K562 (cell line): ENCODE measurements at regions not wholly inside any gene's neighbourhood (a gene's known extent, or its start where the extent isn't known, plus 50 kb on each side); places are given as distances from the start of the nearest gene placed in this dataset.

Source experiments
- BRD4 ChIP-seq: fragments of 200-600 bp; sonication (generic); IDR thresholded peaks from 2 replicates; pipeline ENCODE4 v1.6.1; 2017; ENCODE audit warnings: inconsistent platforms
- CBX2 ChIP-seq: fragments of 200-600 bp; sonication (generic); IDR thresholded peaks from one replicate; pipeline ENCODE4 v1.6.1; 2012; ENCODE audit warnings: mild to moderate bottlenecking, low read length, inconsistent platforms; ENCODE audit not compliant: insufficient read depth, poor library complexity, severe bottlenecking
- CBX3 ChIP-seq, 2 experiments: IDR thresholded peaks; 1 replicate in 1 of 2; 2 replicates in 1 of 2; pipeline ENCODE4 v1.6.1; 2012; ENCODE audit warnings: inconsistent platforms in 2 of 2, low read length in 2 of 2, borderline replicate concordance in 1 of 2, control low read depth in 1 of 2
- HMGN3 ChIP-seq: IDR thresholded peaks from 2 replicates; pipeline ENCODE4 v1.6.1; 2011; ENCODE audit warnings: borderline replicate concordance, low read depth, mild to moderate bottlenecking, mixed read lengths, low read length; ENCODE audit not compliant: insufficient read length; ENCODE audit errors: extremely low read depth
- POLR2AphosphoS5 ChIP-seq: IDR thresholded peaks from 2 replicates; pipeline ENCODE4 v1.6.1; 2011; ENCODE audit warnings: mild to moderate bottlenecking, low read depth, low read length, moderate library complexity; ENCODE audit not compliant: control insufficient read depth, insufficient read depth
- ZFP1 ChIP-seq: fragments of 450-650 bp; formaldehyde crosslinking; IDR thresholded peaks from 2 replicates; pipeline ENCODE4 v1.4.0; 2020; ENCODE audit warnings: mild to moderate bottlenecking, mixed read lengths
- ZNF140 ChIP-seq: fragments of 250-450 bp; sonication (Bioruptor Pico); IDR thresholded peaks from 2 replicates; pipeline ENCODE4 v1.8.0; 2021; ENCODE audit warnings: moderate library complexity, mild to moderate bottlenecking, inconsistent platforms
- ZNF274 ChIP-seq: IDR thresholded peaks from 2 replicates; pipeline ENCODE4 v1.6.1; 2011; ENCODE audit warnings: low read depth, mild to moderate bottlenecking, low read length, moderate library complexity, borderline replicate concordance
- TF ChIP-seq, protein P1 (sequence below), 3 experiments: IDR thresholded peaks in 2 of 3; conservative IDR thresholded peaks in 1 of 3; 2 replicates each; pipeline ENCODE4 v1.5.1; 2011 to 2012; ENCODE audit warnings: low read length in 3 of 3, mild to moderate bottlenecking in 3 of 3, control low read depth in 2 of 3, improper control_type of control experiment in 1 of 3, inconsistent platforms in 1 of 3, low read depth in 1 of 3, mixed read lengths in 1 of 3, moderate library complexity in 1 of 3; ENCODE audit not compliant: insufficient read depth in 2 of 3
- TF ChIP-seq, protein P2 (sequence below): IDR thresholded peaks from 3 replicates; pipeline ENCODE4 v1.6.1; 2011; ENCODE audit warnings: borderline replicate concordance, mild to moderate bottlenecking, moderate library complexity; ENCODE audit not compliant: insufficient read length; ENCODE audit errors: extremely low read depth
- TF ChIP-seq, protein P3 (sequence below): fragments of 250-450 bp; sonication (Bioruptor Pico); IDR thresholded peaks from 2 replicates; pipeline ENCODE4 v1.5.0; 2020; ENCODE audit warnings: mild to moderate bottlenecking, borderline replicate concordance

DNA sequence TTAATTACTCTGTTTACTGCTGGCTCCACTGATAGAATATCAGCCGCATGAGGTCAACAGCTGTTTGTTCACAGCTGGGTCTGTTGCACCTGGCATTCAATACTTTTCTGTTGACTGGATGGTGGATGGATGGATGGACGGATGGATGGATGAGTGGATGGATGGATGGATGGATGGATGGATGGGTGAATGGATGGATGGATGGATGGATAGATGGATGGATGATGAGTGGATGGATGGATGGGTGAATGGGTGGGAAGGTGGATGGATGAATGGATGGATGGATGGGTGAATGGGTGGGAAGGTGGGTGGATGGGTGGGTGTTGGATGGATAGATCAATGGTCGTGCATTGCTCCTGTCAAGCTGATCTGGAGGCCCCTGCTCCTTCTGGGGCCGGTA lies 422.2 kb upstream of the SULF2 start:
- no peak for TF ChIP-seq ZNF140
- no peak for TF ChIP-seq ZNF274
- TF ChIP-seq, protein P1, sequence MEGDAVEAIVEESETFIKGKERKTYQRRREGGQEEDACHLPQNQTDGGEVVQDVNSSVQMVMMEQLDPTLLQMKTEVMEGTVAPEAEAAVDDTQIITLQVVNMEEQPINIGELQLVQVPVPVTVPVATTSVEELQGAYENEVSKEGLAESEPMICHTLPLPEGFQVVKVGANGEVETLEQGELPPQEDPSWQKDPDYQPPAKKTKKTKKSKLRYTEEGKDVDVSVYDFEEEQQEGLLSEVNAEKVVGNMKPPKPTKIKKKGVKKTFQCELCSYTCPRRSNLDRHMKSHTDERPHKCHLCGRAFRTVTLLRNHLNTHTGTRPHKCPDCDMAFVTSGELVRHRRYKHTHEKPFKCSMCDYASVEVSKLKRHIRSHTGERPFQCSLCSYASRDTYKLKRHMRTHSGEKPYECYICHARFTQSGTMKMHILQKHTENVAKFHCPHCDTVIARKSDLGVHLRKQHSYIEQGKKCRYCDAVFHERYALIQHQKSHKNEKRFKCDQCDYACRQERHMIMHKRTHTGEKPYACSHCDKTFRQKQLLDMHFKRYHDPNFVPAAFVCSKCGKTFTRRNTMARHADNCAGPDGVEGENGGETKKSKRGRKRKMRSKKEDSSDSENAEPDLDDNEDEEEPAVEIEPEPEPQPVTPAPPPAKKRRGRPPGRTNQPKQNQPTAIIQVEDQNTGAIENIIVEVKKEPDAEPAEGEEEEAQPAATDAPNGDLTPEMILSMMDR (IDR thresholded peaks at IDR 0.05 in 2 of 3, conservative IDR thresholded peaks at IDR 0.05 in 1 of 3; ENCODE audit: insufficient read depth in 2 of 3, low read depth in 1 of 3, low read length in 3 of 3): no peak
- no peak for TF ChIP-seq CBX3 (IDR thresholded peaks at IDR 0.05; ENCODE audit: borderline replicate concordance in 1 of 2, low read length in 2 of 2)
- TF ChIP-seq, protein P2, sequence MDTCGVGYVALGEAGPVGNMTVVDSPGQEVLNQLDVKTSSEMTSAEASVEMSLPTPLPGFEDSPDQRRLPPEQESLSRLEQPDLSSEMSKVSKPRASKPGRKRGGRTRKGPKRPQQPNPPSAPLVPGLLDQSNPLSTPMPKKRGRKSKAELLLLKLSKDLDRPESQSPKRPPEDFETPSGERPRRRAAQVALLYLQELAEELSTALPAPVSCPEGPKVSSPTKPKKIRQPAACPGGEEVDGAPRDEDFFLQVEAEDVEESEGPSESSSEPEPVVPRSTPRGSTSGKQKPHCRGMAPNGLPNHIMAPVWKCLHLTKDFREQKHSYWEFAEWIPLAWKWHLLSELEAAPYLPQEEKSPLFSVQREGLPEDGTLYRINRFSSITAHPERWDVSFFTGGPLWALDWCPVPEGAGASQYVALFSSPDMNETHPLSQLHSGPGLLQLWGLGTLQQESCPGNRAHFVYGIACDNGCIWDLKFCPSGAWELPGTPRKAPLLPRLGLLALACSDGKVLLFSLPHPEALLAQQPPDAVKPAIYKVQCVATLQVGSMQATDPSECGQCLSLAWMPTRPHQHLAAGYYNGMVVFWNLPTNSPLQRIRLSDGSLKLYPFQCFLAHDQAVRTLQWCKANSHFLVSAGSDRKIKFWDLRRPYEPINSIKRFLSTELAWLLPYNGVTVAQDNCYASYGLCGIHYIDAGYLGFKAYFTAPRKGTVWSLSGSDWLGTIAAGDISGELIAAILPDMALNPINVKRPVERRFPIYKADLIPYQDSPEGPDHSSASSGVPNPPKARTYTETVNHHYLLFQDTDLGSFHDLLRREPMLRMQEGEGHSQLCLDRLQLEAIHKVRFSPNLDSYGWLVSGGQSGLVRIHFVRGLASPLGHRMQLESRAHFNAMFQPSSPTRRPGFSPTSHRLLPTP: no peak
- TF ChIP-seq CBX2: no peak
- TF ChIP-seq ZFP1: no peak
- no peak for TF ChIP-seq BRD4
- TF ChIP-seq HMGN3: no peak
- no peak for TF ChIP-seq POLR2AphosphoS5
- TF ChIP-seq, protein P3, sequence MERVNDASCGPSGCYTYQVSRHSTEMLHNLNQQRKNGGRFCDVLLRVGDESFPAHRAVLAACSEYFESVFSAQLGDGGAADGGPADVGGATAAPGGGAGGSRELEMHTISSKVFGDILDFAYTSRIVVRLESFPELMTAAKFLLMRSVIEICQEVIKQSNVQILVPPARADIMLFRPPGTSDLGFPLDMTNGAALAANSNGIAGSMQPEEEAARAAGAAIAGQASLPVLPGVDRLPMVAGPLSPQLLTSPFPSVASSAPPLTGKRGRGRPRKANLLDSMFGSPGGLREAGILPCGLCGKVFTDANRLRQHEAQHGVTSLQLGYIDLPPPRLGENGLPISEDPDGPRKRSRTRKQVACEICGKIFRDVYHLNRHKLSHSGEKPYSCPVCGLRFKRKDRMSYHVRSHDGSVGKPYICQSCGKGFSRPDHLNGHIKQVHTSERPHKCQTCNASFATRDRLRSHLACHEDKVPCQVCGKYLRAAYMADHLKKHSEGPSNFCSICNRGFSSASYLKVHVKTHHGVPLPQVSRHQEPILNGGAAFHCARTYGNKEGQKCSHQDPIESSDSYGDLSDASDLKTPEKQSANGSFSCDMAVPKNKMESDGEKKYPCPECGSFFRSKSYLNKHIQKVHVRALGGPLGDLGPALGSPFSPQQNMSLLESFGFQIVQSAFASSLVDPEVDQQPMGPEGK (CRISPR knock-in tag): no peak
